HG02938 (cell line): ENCODE measurements at regions not wholly inside any gene's neighbourhood (a gene's known extent, or its start where the extent isn't known, plus 50 kb on each side); places are given as distances from the start of the nearest gene placed in this dataset.

ENCODE experiments used
- ATAC-seq: cut with Tn5 transposase; IDR thresholded peaks from one replicate; pipeline ENCODE4 v1.9.1; 2021; ENCODE audit warnings: mild to moderate bottlenecking, moderate library complexity; ENCODE audit not compliant: unreplicated experiment

DNA sequence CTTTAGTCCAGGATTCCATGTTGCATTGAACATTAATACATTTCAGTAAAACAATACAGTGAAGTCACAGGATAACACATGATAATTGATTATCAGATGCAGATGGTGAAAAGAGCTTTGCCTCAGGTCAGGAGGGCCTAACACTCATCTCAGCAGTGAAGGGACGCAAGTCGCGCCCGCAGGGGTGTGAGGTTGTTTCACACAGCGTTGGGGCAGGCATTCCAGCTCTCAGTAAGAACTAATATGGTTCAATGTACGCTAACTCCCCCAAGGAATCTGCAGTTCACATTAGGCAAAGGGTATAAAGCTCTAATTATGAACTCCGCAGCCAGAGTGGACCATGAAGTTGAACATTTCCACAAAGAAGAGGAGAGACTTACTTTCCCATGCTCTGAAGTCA lies 53.1 kb upstream of the ATL2 start:
- no peak for ATAC-seq

DNA sequence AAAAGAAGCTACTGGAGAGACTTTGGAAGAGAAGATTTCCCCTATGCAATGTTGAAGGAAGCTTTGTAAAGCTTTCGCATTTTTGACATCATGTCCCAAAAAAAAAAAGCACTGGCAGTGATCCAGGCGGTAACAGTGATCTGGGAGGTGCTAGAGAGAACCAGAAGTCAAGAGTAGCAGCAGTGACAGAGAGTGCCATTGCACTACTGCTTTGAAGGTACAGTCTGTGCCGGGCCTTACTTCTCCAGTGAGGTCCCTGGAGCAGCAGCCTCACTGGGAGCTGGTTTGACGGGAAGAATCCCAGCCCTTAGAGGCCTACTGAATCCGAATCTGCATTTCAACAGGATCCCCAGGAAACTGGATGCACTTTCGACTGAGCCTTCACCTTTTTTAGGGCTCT lies 50.9 kb upstream of the ATL2 start:
- ATAC-seq, result no peak

DNA sequence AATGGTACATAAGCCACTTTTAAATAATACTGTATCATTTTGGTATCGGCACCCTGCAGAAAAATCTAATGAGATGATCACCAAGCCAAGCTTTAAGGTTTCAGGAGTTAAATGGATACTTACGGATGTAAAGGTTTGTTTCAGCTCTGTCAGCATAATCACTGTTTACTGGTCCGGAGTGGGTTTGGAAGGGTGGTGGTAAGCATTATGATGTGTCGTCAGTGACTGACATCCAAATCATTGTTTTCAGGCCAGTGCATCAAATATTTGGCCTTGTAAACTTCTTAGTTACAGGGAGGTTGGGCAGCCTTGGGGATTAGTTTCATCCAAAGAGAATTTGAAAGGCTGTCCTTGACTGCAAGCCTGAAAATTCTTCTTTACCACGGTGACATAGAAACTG lies 50.0 kb upstream of the ATL2 start:
- ATAC-seq, result no peak
